Trophoblast cell (in vitro differentiated cells and primary cell): ENCODE measurements at regions not wholly inside any gene's neighbourhood (a gene's known extent, or its start where the extent isn't known, plus 50 kb on each side); places are given as distances from the start of the nearest gene placed in this dataset.

ENCODE experiments used
- DNase-seq, 2 donors: peaks; one replicate each; pipeline ENCODE4 v3.0.0-alpha.2; 2016
- H2AFZ ChIP-seq: 2 replicates; pipeline ENCODE4 v1.6.1; 2013; ENCODE audit warnings: low read length, moderate library complexity, mild to moderate bottlenecking; ENCODE audit not compliant: insufficient read depth, poor library complexity
- H2AK5ac ChIP-seq: 2 replicates; pipeline ENCODE4 v1.6.1; 2013; ENCODE audit warnings: mild to moderate bottlenecking, low read length
- H2BK120ac ChIP-seq: 2 replicates; pipeline ENCODE4 v1.6.1; 2013; ENCODE audit warnings: low read length, mild to moderate bottlenecking, moderate library complexity; ENCODE audit not compliant: insufficient read depth, poor library complexity
- H2BK12ac ChIP-seq: 2 replicates; pipeline ENCODE4 v1.6.1; 2013; ENCODE audit warnings: mild to moderate bottlenecking, low read length, moderate library complexity
- H2BK5ac ChIP-seq: 2 replicates; pipeline ENCODE4 v1.6.1; 2013; ENCODE audit warnings: low read length, low read depth, moderate library complexity, mild to moderate bottlenecking; ENCODE audit not compliant: poor library complexity
- H3K14ac ChIP-seq: 2 replicates; pipeline ENCODE4 v1.6.1; 2013; ENCODE audit warnings: mild to moderate bottlenecking, low read length
- H3K18ac ChIP-seq: 2 replicates; pipeline ENCODE4 v1.6.1; 2013; ENCODE audit warnings: mild to moderate bottlenecking, low read length
- H3K23ac ChIP-seq: 2 replicates; pipeline ENCODE4 v1.6.1; 2013; ENCODE audit warnings: low read length
- H3K27ac ChIP-seq: 2 replicates; pipeline ENCODE4 v1.5.1; 2013; ENCODE audit warnings: low read depth, mild to moderate bottlenecking, inconsistent platforms, low read length, moderate library complexity
- H3K27me3 ChIP-seq: 2 replicates; pipeline ENCODE4 v1.6.1; 2013; ENCODE audit warnings: inconsistent platforms, mild to moderate bottlenecking, low read length, moderate library complexity; ENCODE audit not compliant: insufficient read depth
- H3K36me3 ChIP-seq, 2 experiments: 1 replicate in 1 of 2; 2 replicates in 1 of 2; pipeline ENCODE4 v1.6.1; 2013; ENCODE audit warnings: low read length in 2 of 2, mild to moderate bottlenecking in 2 of 2, moderate library complexity in 1 of 2; ENCODE audit not compliant: insufficient read depth in 2 of 2, control insufficient read depth in 1 of 2
- H3K4ac ChIP-seq: 2 replicates; pipeline ENCODE4 v1.6.1; 2013; ENCODE audit warnings: low read depth, mild to moderate bottlenecking, low read length, moderate library complexity
- H3K4me1 ChIP-seq, 2 experiments: 1 replicate in 1 of 2; 2 replicates in 1 of 2; pipeline ENCODE4 v1.6.1; 2013; ENCODE audit warnings: low read length in 2 of 2, mild to moderate bottlenecking in 2 of 2, moderate library complexity in 1 of 2; ENCODE audit not compliant: insufficient read depth in 2 of 2, control insufficient read depth in 1 of 2
- H3K4me2 ChIP-seq: 2 replicates; pipeline ENCODE4 v1.6.1; 2013; ENCODE audit warnings: inconsistent platforms, mild to moderate bottlenecking, low read length, moderate library complexity
- H3K4me3 ChIP-seq: 2 replicates; pipeline ENCODE4 v1.5.1; 2013; ENCODE audit warnings: mild to moderate bottlenecking, low read depth, low read length, inconsistent platforms
- H3K79me1 ChIP-seq: one replicate; pipeline ENCODE4 v1.6.1; 2013; ENCODE audit warnings: low read length
- H3K79me2 ChIP-seq: 2 replicates; pipeline ENCODE4 v1.6.1; 2013; ENCODE audit warnings: low read length, mild to moderate bottlenecking; ENCODE audit not compliant: control insufficient read depth, insufficient read depth, poor library complexity
- H3K9ac ChIP-seq: 2 replicates; pipeline ENCODE4 v1.6.1; 2013; ENCODE audit warnings: mild to moderate bottlenecking, low read length
- H3K9me3 ChIP-seq: 2 replicates; pipeline ENCODE4 v1.6.1; 2013; ENCODE audit warnings: low read depth, mild to moderate bottlenecking, control low read depth, inconsistent platforms, low read length; ENCODE audit not compliant: insufficient read depth
- H4K12ac ChIP-seq: 2 replicates; pipeline ENCODE4 v1.6.1; 2013; ENCODE audit warnings: low read depth, mild to moderate bottlenecking, low read length, moderate library complexity
- H4K8ac ChIP-seq: 2 replicates; pipeline ENCODE4 v1.6.1; 2013; ENCODE audit warnings: low read depth, mild to moderate bottlenecking, low read length, moderate library complexity
- H4K91ac ChIP-seq: one replicate; pipeline ENCODE4 v1.6.1; 2013; ENCODE audit warnings: low read depth, mild to moderate bottlenecking, low read length, moderate library complexity
- WGBS: extraction: QIAGEN DNeasy Blood & Tissue Kit; methylation state at CpG from one replicate; pipeline ENCODE4 v1.1.7; 2013; ENCODE audit warnings: missing lambda C conversion rate; ENCODE audit not compliant: insufficient read length, insufficient coverage; ENCODE audit errors: extremely low coverage; 5-methylcytosine and 5-hydroxymethylcytosine counted together

DNA sequence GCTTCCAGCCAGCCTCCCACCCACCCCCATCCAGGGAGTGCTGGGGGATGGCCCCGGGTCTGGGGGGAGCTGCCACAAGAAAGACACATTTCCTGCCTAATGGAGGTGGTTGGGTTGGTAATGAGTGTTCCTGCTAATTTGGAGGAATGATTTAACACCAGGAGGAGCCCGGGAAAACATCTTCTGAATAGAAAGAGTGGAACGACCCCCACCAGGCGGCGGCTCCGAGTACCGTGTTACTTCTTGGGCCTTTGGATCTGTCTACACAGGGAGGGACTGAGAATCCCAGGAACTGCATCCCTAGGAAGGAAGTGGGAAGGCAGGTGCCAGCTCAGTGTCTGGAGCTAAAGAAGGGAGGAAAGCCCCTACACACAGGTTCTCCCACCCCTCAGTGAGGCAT lies 64.6 kb downstream of the TSPAN17 start:
- Histone ChIP-seq H2BK12ac (no peak overlapping the region), H3K79me1 (no peaks in the 10 kb centered on the region), H3K9me3 (peaks cover 14% of the 10 kb centered on the region), H3K4ac (no peak overlapping the region), H3K4me1 (no peaks in the 10 kb centered on the region), H4K91ac (no peak overlapping the region), H3K14ac (no peak overlapping the region), H3K18ac (no peak overlapping the region), H4K8ac (no peak overlapping the region), H2BK120ac (no peak overlapping the region), H3K4me2 (no peak overlapping the region), H3K4me3 (no peak overlapping the region), H3K23ac (no peak overlapping the region), H3K27ac (no peak overlapping the region), H3K9ac (no peak overlapping the region), H3K27me3 (no peaks in the 10 kb centered on the region), H4K12ac (no peak overlapping the region), H3K36me3 (no peaks in the 10 kb centered on the region), H2AFZ (no peak overlapping the region), H2AK5ac (no peak overlapping the region), H2BK5ac (no peak overlapping the region), H3K79me2 (no peaks in the 10 kb centered on the region)
- DNase-seq, result no peak
- no CpG with 5 or more reads among the region's 7 CpGs for WGBS

- Histone ChIP-seq H2AFZ (no peak overlapping the region), H3K79me2 (no peaks in the 10 kb centered on the region), H4K12ac (no peak overlapping the region), H4K91ac (no peak overlapping the region), H2BK120ac (no peak overlapping the region), H2BK12ac (no peak overlapping the region), H3K4me2 (no peak overlapping the region), H3K27me3 (no peaks in the 10 kb centered on the region), H3K9ac (no peak overlapping the region), H3K79me1 (no peaks in the 10 kb centered on the region), H3K9me3 (peaks cover 14% of the 10 kb centered on the region), H3K4ac (no peak overlapping the region), H3K27ac (no peak overlapping the region), H4K8ac (no peak overlapping the region), H2AK5ac (no peak overlapping the region), H2BK5ac (no peak overlapping the region), H3K14ac (no peak overlapping the region), H3K23ac (no peak overlapping the region), H3K4me3 (no peak overlapping the region), H3K36me3 (no peaks in the 10 kb centered on the region), H3K4me1 (no peaks in the 10 kb centered on the region), H3K18ac (no peak overlapping the region)
- no CpG with 5 or more reads among the region's 17 CpGs for WGBS
- DNase-seq, result no peak
These were observed 65.4 kb downstream of the TSPAN17 start for GRCh38 chr5:176712546-176713304.

DNA sequence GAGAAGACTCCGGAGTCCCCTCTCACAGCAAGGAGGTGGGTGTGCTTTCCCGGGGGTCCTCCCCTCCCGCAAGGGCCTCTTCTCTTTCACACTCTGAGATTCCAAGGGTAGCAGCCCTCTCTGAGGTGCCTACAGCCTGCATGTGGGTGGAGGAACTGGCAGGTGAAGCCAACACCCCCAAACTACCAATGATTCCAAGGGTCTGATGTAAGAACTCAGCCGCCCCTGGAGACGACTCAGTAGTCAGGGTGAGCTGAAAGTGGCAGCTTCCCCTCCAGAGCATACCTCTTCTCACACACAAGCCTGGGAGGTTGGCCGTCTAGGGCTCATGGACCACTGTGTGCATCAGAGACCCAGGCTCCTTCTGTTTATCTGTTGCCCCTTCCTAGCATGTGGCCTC lies 66.1 kb downstream of the TSPAN17 start:
- no peak overlapping the region for H3K23ac ChIP-seq
- no peaks in the 10 kb centered on the region for H3K4me1 ChIP-seq
- H2AK5ac ChIP-seq, result no peak overlapping the region
- no peak overlapping the region for H4K91ac ChIP-seq
- no peak overlapping the region for H3K27ac ChIP-seq
- H2AFZ ChIP-seq, result no peak overlapping the region
- H3K4ac ChIP-seq, result no peak overlapping the region
- no peaks in the 10 kb centered on the region for H3K36me3 ChIP-seq
- DNase-seq, result no peak
- no CpG with 5 or more reads among the region's 6 CpGs for WGBS
- no peak overlapping the region for H3K14ac ChIP-seq
- peaks cover 14% of the 10 kb centered on the region for H3K9me3 ChIP-seq
- H3K4me2 ChIP-seq, result no peak overlapping the region
- H4K8ac ChIP-seq, result no peak overlapping the region
- no peaks in the 10 kb centered on the region for H3K79me2 ChIP-seq
- no peak overlapping the region for H2BK12ac ChIP-seq
- no peak overlapping the region for H3K18ac ChIP-seq
- H2BK120ac ChIP-seq, result no peak overlapping the region
- H3K27me3 ChIP-seq, result no peaks in the 10 kb centered on the region
- H3K4me3 ChIP-seq, result no peak overlapping the region
- H2BK5ac ChIP-seq, result no peak overlapping the region
- H4K12ac ChIP-seq, result no peak overlapping the region
- no peaks in the 10 kb centered on the region for H3K79me1 ChIP-seq
- H3K9ac ChIP-seq, result no peak overlapping the region

DNA sequence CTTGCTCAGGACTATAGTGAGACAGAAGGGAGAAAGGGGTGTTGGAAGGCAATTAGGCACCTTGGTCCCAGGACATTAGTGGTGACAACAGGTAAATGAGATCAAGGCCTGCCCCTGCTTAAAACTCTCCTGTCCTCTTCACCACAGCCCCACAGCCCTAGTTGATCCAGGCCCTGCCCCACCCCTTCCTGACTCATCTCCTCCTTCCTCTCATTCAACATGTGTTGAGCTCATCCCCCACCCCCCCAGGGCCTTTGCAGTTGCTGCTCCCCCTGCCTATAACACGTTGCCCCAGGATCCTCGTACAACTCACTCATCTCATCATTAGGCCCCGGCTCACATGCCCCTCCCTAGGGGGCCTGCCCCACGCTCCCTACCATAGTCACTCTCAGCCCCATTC lies 66.8 kb downstream of the TSPAN17 start:
- H4K8ac ChIP-seq, result no peak overlapping the region
- no peak overlapping the region for H2AFZ ChIP-seq
- H3K27me3 ChIP-seq, result no peaks in the 10 kb centered on the region
- no peak overlapping the region for H3K23ac ChIP-seq
- no peak overlapping the region for H4K91ac ChIP-seq
- no peaks in the 10 kb centered on the region for H3K79me2 ChIP-seq
- H2BK5ac ChIP-seq, result no peak overlapping the region
- H4K12ac ChIP-seq, result no peak overlapping the region
- WGBS, result no CpG with 5 or more reads among the region's 4 CpGs
- no peaks in the 10 kb centered on the region for H3K4me1 ChIP-seq
- no peak overlapping the region for H3K27ac ChIP-seq
- no peak overlapping the region for H2BK120ac ChIP-seq
- no peak for DNase-seq
- no peak overlapping the region for H2AK5ac ChIP-seq
- H3K36me3 ChIP-seq, result no peaks in the 10 kb centered on the region
- H3K14ac ChIP-seq, result no peak overlapping the region
- H3K9me3 ChIP-seq, result peaks cover 14% of the 10 kb centered on the region
- H3K4me2 ChIP-seq, result no peak overlapping the region
- no peak overlapping the region for H2BK12ac ChIP-seq
- no peak overlapping the region for H3K9ac ChIP-seq
- H3K4ac ChIP-seq, result no peak overlapping the region
- H3K4me3 ChIP-seq, result no peak overlapping the region
- H3K79me1 ChIP-seq, result no peaks in the 10 kb centered on the region
- H3K18ac ChIP-seq, result no peak overlapping the region
